ENCODE measurements at regions not wholly inside any gene's neighbourhood (a gene's known extent, or its start where the extent isn't known, plus 50 kb on each side); places are given as distances from the start of the nearest gene placed in this dataset.

GRCh38 chr22:49142891-49143290 lies 684.8 kb downstream of the BRD1 start:
- no peak for DNase-seq (ENCODE audit: low read depth in 2 of 2)

- DNase-seq (ENCODE audit: low read depth in 2 of 2), result no peak
Observed at GRCh38 chr22:49142296-49142695, 685.4 kb downstream of the BRD1 start.

- no peak for DNase-seq (ENCODE audit: low read depth in 2 of 2)
Observed at GRCh38 chr22:49141761-49142160, 685.9 kb downstream of the BRD1 start.

- no peak for DNase-seq (ENCODE audit: low read depth in 2 of 2)
Observed at GRCh38 chr22:49140911-49141665, 686.6 kb downstream of the BRD1 start.

- DNase-seq (ENCODE audit: low read depth in 2 of 2), result no peak
Observed at GRCh38 chr22:49139492-49140151, 688.1 kb downstream of the BRD1 start.

- no peak for DNase-seq (ENCODE audit: low read depth in 2 of 2)
Observed at GRCh38 chr22:49138250-49138790, 689.4 kb downstream of the BRD1 start.

- no peak for DNase-seq (ENCODE audit: low read depth in 2 of 2)
Observed at GRCh38 chr22:49137206-49137840, 690.4 kb downstream of the BRD1 start.

GRCh38 chr22:49136816-49137180 lies 690.9 kb downstream of the BRD1 start:
- DNase-seq (ENCODE audit: low read depth in 2 of 2), result no peak

- DNase-seq (ENCODE audit: low read depth in 2 of 2), result no peak
Observed at GRCh38 chr22:49136041-49136815, 691.4 kb downstream of the BRD1 start.

- no peak for DNase-seq (ENCODE audit: low read depth in 2 of 2)
Observed at GRCh38 chr22:49134076-49134475, 693.6 kb downstream of the BRD1 start.

- no peak for DNase-seq (ENCODE audit: low read depth in 2 of 2)
Observed at GRCh38 chr22:49133541-49133940, 694.1 kb downstream of the BRD1 start.

- DNase-seq (ENCODE audit: low read depth in 2 of 2), result no peak
Observed at GRCh38 chr22:49132009-49132408, 695.7 kb downstream of the BRD1 start.

- no peak for DNase-seq (ENCODE audit: low read depth in 2 of 2)
Observed at GRCh38 chr22:49129736-49130135, 697.9 kb downstream of the BRD1 start.

GRCh38 chr22:49128874-49129273 lies 698.8 kb downstream of the BRD1 start:
- DNase-seq (ENCODE audit: low read depth in 2 of 2), result no peak

- DNase-seq (ENCODE audit: low read depth in 2 of 2), result no peak
Observed at GRCh38 chr22:49124608-49125007, 703.1 kb downstream of the BRD1 start.

- DNase-seq (ENCODE audit: low read depth in 2 of 2), result no peak
Observed at GRCh38 chr22:49123621-49124192, 704.0 kb downstream of the BRD1 start.

- no peak for DNase-seq (ENCODE audit: low read depth in 2 of 2)
Observed at GRCh38 chr22:49119551-49119952, 708.1 kb downstream of the BRD1 start.

- no peak for DNase-seq (ENCODE audit: low read depth in 2 of 2)
Observed at GRCh38 chr22:49118065-49118464, 709.6 kb downstream of the BRD1 start.

- no peak for DNase-seq (ENCODE audit: low read depth in 2 of 2)
Observed at GRCh38 chr22:49117486-49117885, 710.2 kb downstream of the BRD1 start.

- DNase-seq (ENCODE audit: low read depth in 2 of 2), result no peak
Observed at GRCh38 chr22:49116486-49117120, 711.1 kb downstream of the BRD1 start.

GRCh38 chr22:49116021-49116420 lies 711.7 kb downstream of the BRD1 start:
- no peak for DNase-seq (ENCODE audit: low read depth in 2 of 2)
